ENCODE measurements at regions not wholly inside any gene's neighbourhood (a gene's known extent, or its start where the extent isn't known, plus 50 kb on each side); places are given as distances from the start of the nearest gene placed in this dataset.

DNA sequence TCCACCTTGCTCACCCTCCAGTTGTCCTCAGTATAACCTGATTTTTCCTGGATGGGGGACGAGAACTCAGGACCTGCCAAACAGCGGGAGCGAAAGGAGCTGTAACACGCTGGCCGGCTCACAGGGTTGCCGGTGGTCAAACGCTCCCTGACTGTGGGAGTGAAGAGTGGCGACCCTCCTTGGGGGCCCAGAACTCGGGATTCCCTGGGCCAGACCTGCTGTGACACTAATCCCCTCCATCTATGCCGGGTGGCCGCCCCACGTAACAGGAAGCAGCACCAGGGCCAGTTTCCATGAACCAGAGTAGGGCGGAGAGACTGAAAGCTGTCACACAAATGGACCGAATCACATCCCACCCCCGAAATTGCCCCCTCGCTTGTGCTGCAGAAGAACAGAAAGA is 1809.2 kb upstream of the ACO1 start:
- TF ChIP-seq, protein P1, sequence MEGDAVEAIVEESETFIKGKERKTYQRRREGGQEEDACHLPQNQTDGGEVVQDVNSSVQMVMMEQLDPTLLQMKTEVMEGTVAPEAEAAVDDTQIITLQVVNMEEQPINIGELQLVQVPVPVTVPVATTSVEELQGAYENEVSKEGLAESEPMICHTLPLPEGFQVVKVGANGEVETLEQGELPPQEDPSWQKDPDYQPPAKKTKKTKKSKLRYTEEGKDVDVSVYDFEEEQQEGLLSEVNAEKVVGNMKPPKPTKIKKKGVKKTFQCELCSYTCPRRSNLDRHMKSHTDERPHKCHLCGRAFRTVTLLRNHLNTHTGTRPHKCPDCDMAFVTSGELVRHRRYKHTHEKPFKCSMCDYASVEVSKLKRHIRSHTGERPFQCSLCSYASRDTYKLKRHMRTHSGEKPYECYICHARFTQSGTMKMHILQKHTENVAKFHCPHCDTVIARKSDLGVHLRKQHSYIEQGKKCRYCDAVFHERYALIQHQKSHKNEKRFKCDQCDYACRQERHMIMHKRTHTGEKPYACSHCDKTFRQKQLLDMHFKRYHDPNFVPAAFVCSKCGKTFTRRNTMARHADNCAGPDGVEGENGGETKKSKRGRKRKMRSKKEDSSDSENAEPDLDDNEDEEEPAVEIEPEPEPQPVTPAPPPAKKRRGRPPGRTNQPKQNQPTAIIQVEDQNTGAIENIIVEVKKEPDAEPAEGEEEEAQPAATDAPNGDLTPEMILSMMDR (IDR thresholded peaks at IDR 0.05; ENCODE audit: extremely low read depth in 1 of 2, insufficient read depth in 1 of 2, low read depth in 1 of 2, low read length in 2 of 2), result no peak
- TF ChIP-seq EZH2 (IDR thresholded peaks at IDR 0.05; ENCODE audit: borderline replicate concordance, low read depth, low read length, severe bottlenecking), result no peak
- no peak for TF ChIP-seq MYC (IDR thresholded peaks at IDR 0.05; ENCODE audit: low read depth, low read length)
- TF ChIP-seq, protein P2, sequence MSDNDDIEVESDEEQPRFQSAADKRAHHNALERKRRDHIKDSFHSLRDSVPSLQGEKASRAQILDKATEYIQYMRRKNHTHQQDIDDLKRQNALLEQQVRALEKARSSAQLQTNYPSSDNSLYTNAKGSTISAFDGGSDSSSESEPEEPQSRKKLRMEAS (IDR thresholded peaks at IDR 0.05; ENCODE audit: insufficient read depth, insufficient read length), result no peak
- TF ChIP-seq POLR2AphosphoS5 (IDR thresholded peaks at IDR 0.05; ENCODE audit: insufficient read depth, low read depth, low read length), result no peak
- no peak for TF ChIP-seq POLR2A (IDR thresholded peaks at IDR 0.05; ENCODE audit: low read depth, low read length)
- no peak for TF ChIP-seq JUN (IDR thresholded peaks at IDR 0.05; ENCODE audit: borderline replicate concordance, insufficient read depth, insufficient read length, low read depth)
- no peak for TF ChIP-seq FOS (IDR thresholded peaks at IDR 0.05; ENCODE audit: borderline replicate concordance, insufficient read depth, low read length)
- TF ChIP-seq GATA2 (IDR thresholded peaks at IDR 0.05; ENCODE audit: insufficient read depth, insufficient read length, low read depth, low read length), result no peak
